ENCODE measurements at regions not wholly inside any gene's neighbourhood (a gene's known extent, or its start where the extent isn't known, plus 50 kb on each side); places are given as distances from the start of the nearest gene placed in this dataset.

GRCh38 chr17:71527311-71527710 is 593.5 kb upstream of the SOX9 start:
- TF ChIP-seq CTCF (IDR thresholded peaks at IDR 0.05; ENCODE audit: extremely low read depth in 1 of 2, insufficient read depth in 1 of 2, low read depth in 1 of 2, low read length in 2 of 2) (no peak), EZH2 (IDR thresholded peaks at IDR 0.05; ENCODE audit: borderline replicate concordance, low read depth, low read length, severe bottlenecking) (no peak)

Measured in endothelial cell of umbilical vein (primary cell).